GM10266 (cell line): ENCODE measurements at regions not wholly inside any gene's neighbourhood (a gene's known extent, or its start where the extent isn't known, plus 50 kb on each side); places are given as distances from the start of the nearest gene placed in this dataset.

Experiments
- DNase-seq: peaks from one replicate; pipeline ENCODE4 v3.0.0; 2012; ENCODE audit errors: extremely low spot score
- TF ChIP-seq, protein P1 (sequence below): IDR thresholded peaks from 2 replicates; pipeline ENCODE4 v1.5.1; 2012; ENCODE audit warnings: mild to moderate bottlenecking, low read depth; ENCODE audit not compliant: control insufficient read depth, insufficient read depth; ENCODE audit errors: missing control alignments

DNA sequence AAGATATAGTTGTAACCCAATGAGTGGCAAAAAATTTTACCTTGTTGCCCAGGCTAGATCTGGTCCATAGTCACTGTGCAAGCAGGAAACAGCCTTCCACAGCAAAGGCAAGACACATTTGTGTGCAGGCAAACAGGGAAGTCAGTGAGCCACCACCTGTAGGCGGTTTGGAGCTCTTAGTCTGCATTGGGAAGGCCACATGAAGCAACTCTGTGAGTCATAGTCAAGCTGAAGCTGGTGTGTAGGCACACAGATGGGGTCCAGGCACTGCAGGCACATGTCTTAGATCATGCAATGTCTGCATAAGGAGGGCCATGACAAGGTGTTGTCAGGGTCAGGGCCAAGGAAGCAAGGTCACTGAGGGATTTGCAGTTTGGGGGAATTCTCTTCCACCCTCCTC, 543.2 kb upstream of the EPHA7 start:
- TF ChIP-seq, protein P1, sequence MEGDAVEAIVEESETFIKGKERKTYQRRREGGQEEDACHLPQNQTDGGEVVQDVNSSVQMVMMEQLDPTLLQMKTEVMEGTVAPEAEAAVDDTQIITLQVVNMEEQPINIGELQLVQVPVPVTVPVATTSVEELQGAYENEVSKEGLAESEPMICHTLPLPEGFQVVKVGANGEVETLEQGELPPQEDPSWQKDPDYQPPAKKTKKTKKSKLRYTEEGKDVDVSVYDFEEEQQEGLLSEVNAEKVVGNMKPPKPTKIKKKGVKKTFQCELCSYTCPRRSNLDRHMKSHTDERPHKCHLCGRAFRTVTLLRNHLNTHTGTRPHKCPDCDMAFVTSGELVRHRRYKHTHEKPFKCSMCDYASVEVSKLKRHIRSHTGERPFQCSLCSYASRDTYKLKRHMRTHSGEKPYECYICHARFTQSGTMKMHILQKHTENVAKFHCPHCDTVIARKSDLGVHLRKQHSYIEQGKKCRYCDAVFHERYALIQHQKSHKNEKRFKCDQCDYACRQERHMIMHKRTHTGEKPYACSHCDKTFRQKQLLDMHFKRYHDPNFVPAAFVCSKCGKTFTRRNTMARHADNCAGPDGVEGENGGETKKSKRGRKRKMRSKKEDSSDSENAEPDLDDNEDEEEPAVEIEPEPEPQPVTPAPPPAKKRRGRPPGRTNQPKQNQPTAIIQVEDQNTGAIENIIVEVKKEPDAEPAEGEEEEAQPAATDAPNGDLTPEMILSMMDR: no peak
- DNase-seq: no peak

DNA sequence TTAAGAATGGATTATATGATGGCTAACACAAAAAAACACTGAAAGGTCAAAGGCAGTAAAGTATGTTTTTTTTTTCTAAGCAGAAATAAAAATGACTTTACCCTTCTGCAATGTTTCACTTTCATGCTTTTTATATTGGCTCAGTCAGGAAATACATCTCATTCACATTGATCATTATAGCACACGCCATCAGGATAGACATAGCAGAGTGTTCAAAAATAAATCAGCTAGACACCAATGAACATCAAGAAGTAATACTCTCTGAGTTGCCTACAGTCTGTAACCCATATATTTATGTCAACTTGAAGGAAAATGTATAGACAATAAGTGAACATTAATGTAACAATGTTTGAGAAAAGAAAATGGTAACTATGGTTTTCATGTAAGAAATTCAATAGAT, 535.2 kb upstream of the EPHA7 start:
- TF ChIP-seq, protein P1: no peak
- no peak for DNase-seq

DNA sequence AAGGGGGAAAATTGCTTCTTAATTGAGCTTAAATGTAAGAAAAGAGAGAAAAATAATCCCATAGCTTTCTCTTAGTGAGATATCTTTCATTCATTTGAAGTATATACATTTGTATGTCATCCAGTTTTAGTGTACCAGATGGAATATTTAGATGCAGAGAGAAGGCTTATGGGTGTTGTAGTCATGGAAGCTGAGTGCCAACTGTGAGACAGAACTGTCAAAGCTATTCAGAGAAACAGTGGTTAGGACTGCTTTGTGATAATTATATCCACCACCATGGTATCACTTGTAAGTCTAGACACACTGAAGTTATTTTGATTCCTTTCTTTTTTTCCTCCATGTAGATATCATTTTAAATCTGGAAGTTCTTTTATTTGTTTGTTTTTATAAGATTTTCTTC, 524.3 kb upstream of the EPHA7 start:
- no peak for DNase-seq
- TF ChIP-seq, protein P1: no peak

DNA sequence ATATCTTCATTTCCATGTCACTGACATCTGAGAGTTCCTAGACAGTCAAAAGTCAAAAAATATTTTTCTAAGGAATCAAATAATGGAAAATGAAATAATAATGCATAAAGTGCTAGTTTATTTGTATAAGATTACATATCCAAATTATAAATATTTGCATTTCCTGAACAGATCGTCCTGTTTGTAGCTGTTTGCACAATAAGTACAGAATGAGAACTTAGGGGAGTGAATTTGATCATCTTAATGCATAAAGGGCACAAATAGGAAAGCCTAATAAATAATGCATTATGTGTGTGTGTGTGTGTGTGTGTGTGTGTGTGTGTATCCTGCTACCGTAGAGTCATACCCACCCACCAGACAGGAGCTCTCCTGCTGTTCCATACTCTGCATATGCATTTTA, 521.0 kb upstream of the EPHA7 start:
- TF ChIP-seq, protein P1: no peak
- DNase-seq: no peak

DNA sequence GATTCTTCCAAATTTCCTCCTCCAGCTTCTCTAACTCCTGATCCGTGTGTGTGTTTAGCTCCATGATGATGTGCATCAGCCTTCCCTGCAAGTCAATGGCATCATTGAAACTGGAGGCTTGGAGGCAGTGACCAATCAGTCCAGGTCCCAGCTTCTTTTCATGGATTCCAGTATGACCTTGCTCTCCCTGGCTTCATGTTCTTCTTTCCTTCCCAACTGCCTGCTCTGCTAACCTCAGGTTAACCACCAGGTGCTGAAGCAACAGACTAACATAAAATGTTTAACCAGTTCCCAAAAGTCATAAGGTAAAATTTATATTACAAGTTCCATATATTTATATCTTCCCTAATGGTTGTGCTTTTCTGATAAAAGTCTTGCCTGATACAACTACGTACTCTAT, 512.8 kb upstream of the EPHA7 start:
- TF ChIP-seq, protein P1: no peak
- no peak for DNase-seq

DNA sequence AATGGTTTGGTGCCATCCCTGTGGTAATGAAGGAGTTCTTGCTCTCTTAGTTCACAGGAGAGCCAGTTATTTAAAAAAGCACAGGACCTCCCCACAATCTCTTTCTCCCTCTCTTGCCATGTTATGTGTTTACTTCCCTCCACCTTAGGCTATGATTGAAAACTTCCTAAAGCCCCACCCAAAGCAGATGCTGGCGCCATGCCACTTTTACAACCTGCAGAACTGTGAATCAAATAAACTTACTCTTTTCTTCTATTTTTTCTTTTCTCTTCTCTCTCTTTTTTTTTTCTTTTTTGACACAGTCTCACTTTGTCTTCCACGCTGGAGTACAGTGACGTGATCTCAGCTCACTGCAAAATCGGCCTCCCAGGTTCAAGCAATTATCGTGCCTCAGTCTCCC, 508.4 kb upstream of the EPHA7 start:
- TF ChIP-seq, protein P1: no peak
- DNase-seq: no peak

DNA sequence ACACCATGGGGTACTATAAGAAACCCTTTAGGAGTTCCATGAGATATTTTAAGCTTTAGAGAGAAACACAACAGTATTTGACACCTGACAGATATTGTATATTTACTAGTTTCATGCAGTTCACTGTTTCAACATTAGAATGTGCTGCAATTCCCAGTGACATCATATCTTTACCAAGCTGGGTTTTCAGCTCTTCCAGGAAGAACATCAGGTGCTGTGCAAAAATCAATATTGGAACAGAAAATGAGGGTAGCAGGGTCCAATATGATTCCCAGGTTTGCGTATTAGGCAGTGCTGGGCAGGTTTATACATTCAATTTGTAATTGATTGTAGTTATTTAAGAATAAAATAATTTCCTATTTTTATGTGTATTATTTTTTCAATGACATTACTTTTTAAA, 500.0 kb upstream of the EPHA7 start:
- DNase-seq: no peak
- TF ChIP-seq, protein P1: no peak
